ENCODE measurements at regions not wholly inside any gene's neighbourhood (a gene's known extent, or its start where the extent isn't known, plus 50 kb on each side); places are given as distances from the start of the nearest gene placed in this dataset.

DNA sequence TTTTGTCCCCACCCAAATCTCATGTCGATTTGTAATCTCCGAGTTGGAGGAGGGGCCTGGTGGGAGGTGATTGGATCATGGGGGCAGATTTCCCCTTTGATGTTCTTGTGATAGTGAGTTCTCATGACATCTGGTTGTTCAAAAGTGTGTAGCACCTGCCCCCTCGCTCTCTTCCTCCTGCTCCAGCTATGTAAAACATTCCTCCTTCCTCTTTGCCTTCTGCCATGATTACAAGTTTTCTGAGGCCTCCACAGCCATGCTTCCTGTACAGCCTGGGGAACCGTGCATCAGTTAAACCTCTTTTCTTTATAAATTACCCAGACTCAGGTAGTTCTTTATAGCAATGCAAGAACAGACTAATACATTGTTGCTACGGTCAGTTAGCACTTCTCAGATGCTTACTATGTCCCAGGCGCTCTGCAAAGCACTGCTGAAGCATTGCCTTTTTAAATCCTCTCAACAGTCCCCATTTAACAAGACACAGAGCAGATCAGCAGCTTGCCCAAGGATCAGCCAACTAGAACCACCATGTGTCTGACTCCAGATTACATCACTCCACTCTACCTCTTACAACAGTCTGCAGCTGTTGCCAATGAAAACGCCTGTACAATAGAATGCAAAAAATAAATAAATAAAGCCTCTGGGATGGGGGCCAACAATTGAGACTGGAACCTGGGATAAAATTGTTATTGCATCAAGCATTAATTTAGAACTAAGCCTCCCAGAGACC lies 52.4 kb upstream of the USP1 start:
- no peak for DNase-seq
- H3K9me3 ChIP-seq (ENCODE audit: control insufficient read depth in 1 of 2, low read length in 2 of 2): no peaks in the 10 kb centered on the region
- Mint-ChIP-seq H3K4me3 (no peak overlapping the region), H3K36me3 (no peaks in the 10 kb centered on the region), H3K9me3 (no peaks in the 10 kb centered on the region), H3K4me1 (no peaks in the 10 kb centered on the region), H3K27ac (no peak overlapping the region), H3K27me3 (peaks cover 1 to 3% of the 10 kb centered on the region in 2 donors)
- no peak overlapping the region for H3K4me3 ChIP-seq (ENCODE audit: low read length in 2 of 2)
- intact Hi-C loops (cut with micrococcal nuclease): no loop called here
- no peaks in the 10 kb centered on the region for H3K36me3 ChIP-seq (ENCODE audit: insufficient read depth, low read length)
- POLR2A ChIA-PET (ENCODE audit: partially characterized antibody): no interaction called here
- no peak overlapping the region for H3K27ac ChIP-seq (ENCODE audit: low read depth, low read length)
- H3K27me3 ChIP-seq (ENCODE audit: insufficient read depth, low read length): no peaks in the 10 kb centered on the region
- CTCF ChIA-PET (ENCODE audit: partially characterized antibody): no interaction called here
- H3K4me1 ChIP-seq (ENCODE audit: insufficient read depth, low read length): no peaks in the 10 kb centered on the region

DNA sequence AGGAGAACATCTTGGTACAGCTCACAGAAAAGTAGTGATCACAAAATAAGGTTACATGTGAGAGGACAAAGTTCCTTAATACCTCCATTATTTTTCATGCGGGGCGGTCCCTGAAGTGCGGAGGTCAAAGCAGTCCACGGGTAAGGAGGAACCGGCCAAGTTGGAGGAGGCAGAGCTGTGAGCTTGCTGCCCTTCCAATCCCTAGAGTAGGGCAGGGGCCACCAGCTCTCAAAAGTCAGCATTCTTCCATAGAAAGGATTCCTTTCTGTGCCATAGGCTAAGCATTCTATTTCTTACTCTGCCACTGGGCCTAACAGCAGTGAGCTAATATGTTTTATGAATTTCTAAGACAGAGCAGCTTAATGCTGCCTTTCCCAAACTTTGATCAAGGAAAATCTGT lies 50.9 kb upstream of the USP1 start:
- ChIA-PET CTCF (ENCODE audit: partially characterized antibody) (no interaction called here), POLR2A (ENCODE audit: partially characterized antibody) (no interaction called here)
- H3K4me3 Mint-ChIP-seq: no peak overlapping the region
- H3K36me3 ChIP-seq (ENCODE audit: insufficient read depth, low read length): no peaks in the 10 kb centered on the region
- no peaks in the 10 kb centered on the region for H3K9me3 ChIP-seq (ENCODE audit: control insufficient read depth in 1 of 2, low read length in 2 of 2)
- no peaks in the 10 kb centered on the region for H3K4me1 Mint-ChIP-seq
- H3K27ac Mint-ChIP-seq: no peak overlapping the region
- intact Hi-C loops (cut with micrococcal nuclease): no loop called here
- H3K4me3 ChIP-seq (ENCODE audit: low read length in 2 of 2): no peak overlapping the region
- no peak for DNase-seq
- no peak overlapping the region for H3K27ac ChIP-seq (ENCODE audit: low read depth, low read length)
- peaks cover 3 to 4% of the 10 kb centered on the region in 2 donors for H3K27me3 Mint-ChIP-seq
- no peaks in the 10 kb centered on the region for H3K36me3 Mint-ChIP-seq
- no peaks in the 10 kb centered on the region for H3K4me1 ChIP-seq (ENCODE audit: insufficient read depth, low read length)
- H3K27me3 ChIP-seq (ENCODE audit: insufficient read depth, low read length): no peaks in the 10 kb centered on the region
- H3K9me3 Mint-ChIP-seq: no peaks in the 10 kb centered on the region

DNA sequence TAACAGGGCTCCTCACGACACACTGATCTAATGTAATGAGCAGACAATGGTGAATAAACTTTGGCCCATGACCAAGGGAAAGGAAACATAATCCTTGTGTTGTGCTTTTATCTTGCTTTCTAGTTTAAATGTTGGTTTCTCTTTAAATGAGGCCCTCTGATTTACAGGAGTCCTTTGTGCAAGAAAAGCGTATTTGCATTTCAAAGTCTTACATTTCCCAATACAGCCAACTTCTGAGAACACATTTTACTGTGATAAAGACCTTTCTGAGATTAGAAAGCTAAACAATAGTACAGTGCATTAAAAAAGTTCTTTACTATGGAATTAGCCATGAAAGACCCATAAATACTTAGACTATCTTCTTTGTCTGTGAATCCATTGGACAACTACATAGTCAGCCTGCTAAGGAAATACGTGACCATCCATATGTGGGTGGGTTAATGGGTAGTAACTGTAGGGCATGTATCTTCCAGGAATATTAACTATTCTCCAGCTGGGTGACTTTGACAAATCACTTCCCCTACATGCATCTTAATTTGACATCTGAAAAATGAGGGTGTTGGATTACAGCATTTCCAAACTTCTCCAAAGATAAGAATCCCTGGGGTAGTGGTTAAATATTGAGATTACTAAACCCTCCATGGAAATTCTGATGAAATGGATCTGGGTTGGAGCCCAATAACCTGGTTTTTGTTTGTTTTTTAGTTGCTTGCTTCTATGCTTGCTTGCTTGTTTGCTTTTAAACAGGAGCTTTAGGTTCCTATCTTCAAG lies 50.3 kb upstream of the USP1 start:
- Mint-ChIP-seq H3K9me3 (no peaks in the 10 kb centered on the region), H3K4me1 (no peaks in the 10 kb centered on the region), H3K27me3 (peaks cover 2 to 3% of the 10 kb centered on the region in 2 donors), H3K27ac (no peak overlapping the region), H3K36me3 (no peaks in the 10 kb centered on the region), H3K4me3 (no peak overlapping the region)
- no peak for DNase-seq
- H3K4me3 ChIP-seq (ENCODE audit: low read length in 2 of 2): no peak overlapping the region
- ChIA-PET CTCF (ENCODE audit: partially characterized antibody) (no interaction called here), POLR2A (ENCODE audit: partially characterized antibody) (no interaction called here)
- intact Hi-C loops (cut with micrococcal nuclease): no loop called here
- H3K27ac ChIP-seq (ENCODE audit: low read depth, low read length): no peak overlapping the region
- no peaks in the 10 kb centered on the region for H3K36me3 ChIP-seq (ENCODE audit: insufficient read depth, low read length)
- no peaks in the 10 kb centered on the region for H3K9me3 ChIP-seq (ENCODE audit: control insufficient read depth in 1 of 2, low read length in 2 of 2)
- H3K4me1 ChIP-seq (ENCODE audit: insufficient read depth, low read length): no peaks in the 10 kb centered on the region
- no peaks in the 10 kb centered on the region for H3K27me3 ChIP-seq (ENCODE audit: insufficient read depth, low read length)

Data from CD4-positive, alpha-beta memory T cell (primary cell).